ENCODE measurements at regions not wholly inside any gene's neighbourhood (a gene's known extent, or its start where the extent isn't known, plus 50 kb on each side); places are given as distances from the start of the nearest gene placed in this dataset.

- Histone ChIP-seq H3K36me3 (replicated peaks in 1 of 2) (no peaks in the 10 kb centered on the region), H3K4me1 (replicated peaks in 1 of 2) (no peaks in the 10 kb centered on the region), H3K4me3 (no peak overlapping the region), H3K27ac (no peak overlapping the region), H3K27me3 (no peaks in the 10 kb centered on the region), H3K9me3 (replicated peaks in 1 of 3) (no peaks in the 10 kb centered on the region)
- 54 to 60% (median 56%) methylated on average over 3 of the region's 3 CpGs for WGBS, 4 donors
- no peak for DNase-seq
- intact Hi-C loops (cut with DNase I): no loop called here
- TF ChIP-seq, protein P1, sequence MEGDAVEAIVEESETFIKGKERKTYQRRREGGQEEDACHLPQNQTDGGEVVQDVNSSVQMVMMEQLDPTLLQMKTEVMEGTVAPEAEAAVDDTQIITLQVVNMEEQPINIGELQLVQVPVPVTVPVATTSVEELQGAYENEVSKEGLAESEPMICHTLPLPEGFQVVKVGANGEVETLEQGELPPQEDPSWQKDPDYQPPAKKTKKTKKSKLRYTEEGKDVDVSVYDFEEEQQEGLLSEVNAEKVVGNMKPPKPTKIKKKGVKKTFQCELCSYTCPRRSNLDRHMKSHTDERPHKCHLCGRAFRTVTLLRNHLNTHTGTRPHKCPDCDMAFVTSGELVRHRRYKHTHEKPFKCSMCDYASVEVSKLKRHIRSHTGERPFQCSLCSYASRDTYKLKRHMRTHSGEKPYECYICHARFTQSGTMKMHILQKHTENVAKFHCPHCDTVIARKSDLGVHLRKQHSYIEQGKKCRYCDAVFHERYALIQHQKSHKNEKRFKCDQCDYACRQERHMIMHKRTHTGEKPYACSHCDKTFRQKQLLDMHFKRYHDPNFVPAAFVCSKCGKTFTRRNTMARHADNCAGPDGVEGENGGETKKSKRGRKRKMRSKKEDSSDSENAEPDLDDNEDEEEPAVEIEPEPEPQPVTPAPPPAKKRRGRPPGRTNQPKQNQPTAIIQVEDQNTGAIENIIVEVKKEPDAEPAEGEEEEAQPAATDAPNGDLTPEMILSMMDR (IDR thresholded peaks at IDR 0.05): no peak
- TF ChIP-seq POLR2A (IDR thresholded peaks at IDR 0.05): no peak
Observed at GRCh38 chr13:48797127-48797526, 143.4 kb downstream of the CYSLTR2 start.

- Histone ChIP-seq H3K36me3 (replicated peaks in 1 of 2) (no peaks in the 10 kb centered on the region), H3K4me3 (no peak overlapping the region), H3K9me3 (replicated peaks in 1 of 3) (no peaks in the 10 kb centered on the region), H3K4me1 (replicated peaks in 1 of 2) (no peaks in the 10 kb centered on the region), H3K27me3 (no peaks in the 10 kb centered on the region), H3K27ac (no peak overlapping the region)
- TF ChIP-seq POLR2A (IDR thresholded peaks at IDR 0.05): no peak
- TF ChIP-seq, protein P1 (IDR thresholded peaks at IDR 0.05): no peak
- DNase-seq: no peak
- intact Hi-C loops (cut with DNase I): no loop called here
- WGBS, 4 donors: 85 to 93% (median 91%) methylated on average over 1 of the region's 1 CpG
Observed at GRCh38 chr13:48797761-48798160, 144.0 kb downstream of the CYSLTR2 start.

- intact Hi-C loops (cut with DNase I): no loop called here
- 65 to 85% (median 79%) methylated on average over 2 of the region's 2 CpGs for WGBS, 4 donors
- Histone ChIP-seq H3K4me1 (replicated peaks in 1 of 2) (no peaks in the 10 kb centered on the region), H3K36me3 (replicated peaks in 1 of 2) (no peaks in the 10 kb centered on the region), H3K27ac (no peak overlapping the region), H3K9me3 (replicated peaks in 1 of 3) (no peaks in the 10 kb centered on the region), H3K27me3 (no peaks in the 10 kb centered on the region), H3K4me3 (no peak overlapping the region)
- no peak for DNase-seq
- no peak for TF ChIP-seq POLR2A (IDR thresholded peaks at IDR 0.05)
- TF ChIP-seq, protein P1 (IDR thresholded peaks at IDR 0.05): no peak
Observed at GRCh38 chr13:48798180-48798579, 144.5 kb downstream of the CYSLTR2 start.

DNA sequence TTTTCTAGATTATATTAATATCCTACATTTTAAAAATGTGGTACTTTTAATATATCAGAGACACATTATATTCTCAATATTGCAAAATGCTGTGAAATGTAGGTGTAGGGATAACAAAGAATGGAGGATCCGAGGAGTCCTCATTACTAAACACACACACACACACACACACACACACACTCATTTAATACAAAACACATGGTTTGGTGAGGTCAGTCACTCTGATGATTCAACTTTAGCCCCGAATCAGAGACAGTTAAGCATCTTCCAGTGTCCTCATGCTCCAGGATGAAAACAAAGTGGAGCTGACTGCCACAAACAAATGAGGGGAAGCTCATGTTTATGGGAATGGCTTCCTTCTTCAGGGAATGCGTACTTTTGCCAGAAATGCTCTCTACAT, 147.5 kb downstream of the CYSLTR2 start:
- Histone ChIP-seq H3K9me3 (replicated peaks in 1 of 3) (no peaks in the 10 kb centered on the region), H3K27ac (no peak overlapping the region), H3K27me3 (no peaks in the 10 kb centered on the region), H3K4me3 (no peak overlapping the region), H3K4me1 (replicated peaks in 1 of 2) (no peaks in the 10 kb centered on the region), H3K36me3 (replicated peaks in 1 of 2) (no peaks in the 10 kb centered on the region)
- TF ChIP-seq, protein P1 (IDR thresholded peaks at IDR 0.05): no peak
- no peak for TF ChIP-seq POLR2A (IDR thresholded peaks at IDR 0.05)
- 60 to 72% (median 67%) methylated on average over 3 of the region's 3 CpGs for WGBS, 4 donors
- intact Hi-C loops (cut with DNase I): no loop called here
- DNase-seq: no peak
